Neural progenitor cell (in vitro differentiated cells): ENCODE measurements at regions not wholly inside any gene's neighbourhood (a gene's known extent, or its start where the extent isn't known, plus 50 kb on each side); places are given as distances from the start of the nearest gene placed in this dataset.
A peak's percentile ranks its signal among the peaks of the same experiment; 100 is the strongest.

Experiments used
- DNase-seq: peaks from one replicate; pipeline ENCODE4 v3.0.0-alpha.2; 2016; ENCODE audit warnings: low spot score
- H2AFZ ChIP-seq: fragments of 200-600 bp; sonication (generic); replicated peaks from 2 replicates; pipeline ENCODE4 v1.6.1; 2016; ENCODE audit warnings: antibody characterized with exemption
- H3F3A ChIP-seq: fragments of 200-600 bp; sonication (generic); 2 replicates; pipeline ENCODE4 v1.6.1; 2016; ENCODE audit warnings: antibody characterized with exemption, low read depth
- H3K27ac ChIP-seq: fragments of 200-600 bp; sonication (generic); 2 replicates; pipeline ENCODE4 v1.5.1; 2016; ENCODE audit warnings: mild to moderate bottlenecking
- H3K27me3 ChIP-seq: fragments of 200-600 bp; sonication (generic); 2 replicates; pipeline ENCODE4 v1.6.1; 2016; ENCODE audit warnings: mild to moderate bottlenecking, moderate library complexity
- H3K36me3 ChIP-seq: fragments of 200-600 bp; sonication (generic); 2 replicates; pipeline ENCODE4 v1.5.1; 2016
- H3K4me1 ChIP-seq: fragments of 200-600 bp; sonication (generic); 2 replicates; pipeline ENCODE4 v1.6.1; 2016; ENCODE audit warnings: mixed run types
- H3K4me2 ChIP-seq: fragments of 200-600 bp; sonication (generic); 2 replicates; pipeline ENCODE4 v1.6.1; 2016
- H3K4me3 ChIP-seq: fragments of 200-600 bp; sonication (generic); 2 replicates; pipeline ENCODE4 v1.5.1; 2016
- H3K79me2 ChIP-seq: fragments of 200-600 bp; sonication (generic); 2 replicates; pipeline ENCODE4 v1.6.1; 2016; ENCODE audit warnings: low read depth
- H3K9ac ChIP-seq: fragments of 200-600 bp; sonication (generic); 2 replicates; pipeline ENCODE4 v1.6.1; 2016
- H3K9me3 ChIP-seq: fragments of 200-600 bp; sonication (generic); 2 replicates; pipeline ENCODE4 v1.5.1; 2016; ENCODE audit warnings: low read depth
- H4K20me1 ChIP-seq: fragments of 200-600 bp; sonication (generic); 2 replicates; pipeline ENCODE4 v1.6.1; 2016; ENCODE audit warnings: low read depth
- H3K27ac Mint-ChIP-seq: 3 replicates; pipeline ENCODE4 v1.8.0; 2021; ENCODE audit warnings: mixed read lengths
- H3K27me3 Mint-ChIP-seq: 2 replicates; pipeline ENCODE4 v1.8.0; 2022; ENCODE audit warnings: low read depth, mild to moderate bottlenecking, inconsistent platforms, moderate library complexity, mixed read lengths; ENCODE audit not compliant: insufficient read depth
- H3K36me3 Mint-ChIP-seq: 3 replicates; pipeline ENCODE4 v1.8.0; 2021; ENCODE audit warnings: mixed read lengths
- H3K4me1 Mint-ChIP-seq: 3 replicates; pipeline ENCODE4 v1.8.0; 2021; ENCODE audit warnings: mixed read lengths
- H3K4me3 Mint-ChIP-seq: 3 replicates; pipeline ENCODE4 v1.8.0; 2021; ENCODE audit warnings: mild to moderate bottlenecking, moderate library complexity, mixed read lengths
- H3K9me3 Mint-ChIP-seq: 3 replicates; pipeline ENCODE4 v1.8.0; 2020; ENCODE audit warnings: mixed read lengths
- EZH2 ChIP-seq: fragments of 200-600 bp; sonication (generic); IDR thresholded peaks from 2 replicates; pipeline ENCODE4 v1.6.1; 2017; ENCODE audit warnings: antibody characterized with exemption, mild to moderate bottlenecking, moderate library complexity
- EZH2phosphoT487 ChIP-seq: fragments of 200-600 bp; sonication (generic); IDR thresholded peaks from 2 replicates; pipeline ENCODE4 v1.6.1; 2017; ENCODE audit warnings: antibody characterized with exemption
- TF ChIP-seq, protein P1 (sequence below): fragments of 200-600 bp; sonication (generic); IDR thresholded peaks from 2 replicates; pipeline ENCODE4 v1.5.1; 2017; ENCODE audit warnings: antibody characterized with exemption, mild to moderate bottlenecking

- H3K4me1 Mint-ChIP-seq = peaks cover 12% of the 10 kb centered on the region
- TF ChIP-seq EZH2 = no peak
- TF ChIP-seq EZH2phosphoT487 = peak; percentile 48
- TF ChIP-seq, protein P1, sequence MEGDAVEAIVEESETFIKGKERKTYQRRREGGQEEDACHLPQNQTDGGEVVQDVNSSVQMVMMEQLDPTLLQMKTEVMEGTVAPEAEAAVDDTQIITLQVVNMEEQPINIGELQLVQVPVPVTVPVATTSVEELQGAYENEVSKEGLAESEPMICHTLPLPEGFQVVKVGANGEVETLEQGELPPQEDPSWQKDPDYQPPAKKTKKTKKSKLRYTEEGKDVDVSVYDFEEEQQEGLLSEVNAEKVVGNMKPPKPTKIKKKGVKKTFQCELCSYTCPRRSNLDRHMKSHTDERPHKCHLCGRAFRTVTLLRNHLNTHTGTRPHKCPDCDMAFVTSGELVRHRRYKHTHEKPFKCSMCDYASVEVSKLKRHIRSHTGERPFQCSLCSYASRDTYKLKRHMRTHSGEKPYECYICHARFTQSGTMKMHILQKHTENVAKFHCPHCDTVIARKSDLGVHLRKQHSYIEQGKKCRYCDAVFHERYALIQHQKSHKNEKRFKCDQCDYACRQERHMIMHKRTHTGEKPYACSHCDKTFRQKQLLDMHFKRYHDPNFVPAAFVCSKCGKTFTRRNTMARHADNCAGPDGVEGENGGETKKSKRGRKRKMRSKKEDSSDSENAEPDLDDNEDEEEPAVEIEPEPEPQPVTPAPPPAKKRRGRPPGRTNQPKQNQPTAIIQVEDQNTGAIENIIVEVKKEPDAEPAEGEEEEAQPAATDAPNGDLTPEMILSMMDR = no peak
- peaks cover 2% of the 10 kb centered on the region for H3K36me3 Mint-ChIP-seq
- peak overlapping the region; percentile 98 for H3K27ac ChIP-seq
- H3K27me3 ChIP-seq = no peaks in the 10 kb centered on the region
- H3K27ac Mint-ChIP-seq = no peak overlapping the region
- H3K4me2 ChIP-seq = peak overlapping the region; percentile 65
- H3K9me3 Mint-ChIP-seq = no peaks in the 10 kb centered on the region
- no peaks in the 10 kb centered on the region for H4K20me1 ChIP-seq
- peaks cover 37% of the 10 kb centered on the region for H3K4me1 ChIP-seq
- no peak overlapping the region for H2AFZ ChIP-seq
- peaks cover 24% of the 10 kb centered on the region for H3F3A ChIP-seq
- peaks cover 5% of the 10 kb centered on the region for H3K27me3 Mint-ChIP-seq
- DNase-seq = peak; percentile 91
- H3K9me3 ChIP-seq = no peaks in the 10 kb centered on the region
- H3K4me3 Mint-ChIP-seq = no peak overlapping the region
- H3K36me3 ChIP-seq = no peaks in the 10 kb centered on the region
- no peaks in the 10 kb centered on the region for H3K79me2 ChIP-seq
- no peak overlapping the region for H3K9ac ChIP-seq
- H3K4me3 ChIP-seq = peak overlapping the region; percentile 20
These were observed 143.2 kb downstream of the LHFPL1 start for GRCh38 chrX:112536544-112536943.

DNA sequence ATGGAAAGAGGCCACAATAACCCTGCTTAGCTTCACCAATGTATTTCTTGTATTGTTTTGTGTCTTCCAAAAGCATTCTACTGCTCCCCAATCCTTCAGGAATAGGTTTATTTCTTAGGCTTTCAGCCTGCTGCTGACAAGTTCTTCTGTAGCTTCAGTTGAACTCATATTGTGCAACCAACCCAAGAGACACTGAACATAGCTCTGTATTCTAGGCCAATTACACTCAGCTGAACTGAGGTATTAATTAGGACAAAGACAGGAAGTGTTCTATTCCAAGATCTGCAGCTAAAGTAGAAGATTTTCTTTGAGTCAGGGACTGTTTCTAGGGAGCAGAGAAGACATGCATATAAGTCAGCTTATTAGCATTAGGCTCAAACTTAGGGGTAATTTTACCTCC is 151.8 kb downstream of the LHFPL1 start:
- no peaks in the 10 kb centered on the region for H4K20me1 ChIP-seq
- H3K9me3 ChIP-seq = peaks cover 10% of the 10 kb centered on the region
- no peak overlapping the region for H3K27ac ChIP-seq
- H3K9me3 Mint-ChIP-seq = peaks cover 3% of the 10 kb centered on the region
- H3F3A ChIP-seq = no peaks in the 10 kb centered on the region
- no peaks in the 10 kb centered on the region for H3K36me3 ChIP-seq
- H2AFZ ChIP-seq = no peak overlapping the region
- peaks cover 13% of the 10 kb centered on the region for H3K4me1 ChIP-seq
- H3K4me1 Mint-ChIP-seq = no peaks in the 10 kb centered on the region
- H3K4me3 ChIP-seq = no peak overlapping the region
- no peak overlapping the region for H3K4me3 Mint-ChIP-seq
- no peak overlapping the region for H3K27ac Mint-ChIP-seq
- peaks cover 2% of the 10 kb centered on the region for H3K27me3 Mint-ChIP-seq
- no peak for TF ChIP-seq EZH2
- H3K9ac ChIP-seq = no peak overlapping the region
- no peaks in the 10 kb centered on the region for H3K79me2 ChIP-seq
- H3K36me3 Mint-ChIP-seq = no peaks in the 10 kb centered on the region
- DNase-seq = no peak
- no peaks in the 10 kb centered on the region for H3K27me3 ChIP-seq
- H3K4me2 ChIP-seq = no peak overlapping the region

- H3K4me3 ChIP-seq = no peak overlapping the region
- H3K9me3 ChIP-seq = peaks cover 10% of the 10 kb centered on the region
- no peaks in the 10 kb centered on the region for H3K4me1 Mint-ChIP-seq
- peaks cover 3% of the 10 kb centered on the region for H3K9me3 Mint-ChIP-seq
- no peak overlapping the region for H3K4me3 Mint-ChIP-seq
- H3K36me3 ChIP-seq = no peaks in the 10 kb centered on the region
- H3K27me3 ChIP-seq = no peaks in the 10 kb centered on the region
- no peaks in the 10 kb centered on the region for H3K27me3 Mint-ChIP-seq
- no peaks in the 10 kb centered on the region for H3K36me3 Mint-ChIP-seq
- H3K79me2 ChIP-seq = no peaks in the 10 kb centered on the region
- no peak overlapping the region for H3K27ac Mint-ChIP-seq
- peaks cover 8% of the 10 kb centered on the region for H3K4me1 ChIP-seq
- no peak overlapping the region for H2AFZ ChIP-seq
- H4K20me1 ChIP-seq = no peaks in the 10 kb centered on the region
- no peak overlapping the region for H3K4me2 ChIP-seq
- H3K27ac ChIP-seq = no peak overlapping the region
- H3F3A ChIP-seq = no peaks in the 10 kb centered on the region
- no peak for DNase-seq
- H3K9ac ChIP-seq = no peak overlapping the region
- TF ChIP-seq EZH2 (no peak), EZH2phosphoT487 (no peak)
- TF ChIP-seq, protein P1 = no peak
These were observed 158.1 kb downstream of the LHFPL1 start for GRCh38 chrX:112521676-112522075.

GRCh38 chrX:112520124-112520523 is 159.6 kb downstream of the LHFPL1 start:
- H3K27ac ChIP-seq = no peak overlapping the region
- no peaks in the 10 kb centered on the region for H3K36me3 ChIP-seq
- no peaks in the 10 kb centered on the region for H3K27me3 ChIP-seq
- no peak overlapping the region for H3K4me2 ChIP-seq
- no peaks in the 10 kb centered on the region for H3F3A ChIP-seq
- no peaks in the 10 kb centered on the region for H4K20me1 ChIP-seq
- peaks cover 11% of the 10 kb centered on the region for H3K9me3 ChIP-seq
- DNase-seq = no peak
- no peak overlapping the region for H3K9ac ChIP-seq
- Mint-ChIP-seq H3K27ac (no peak overlapping the region), H3K9me3 (peaks cover 6% of the 10 kb centered on the region), H3K4me3 (no peak overlapping the region), H3K36me3 (no peaks in the 10 kb centered on the region), H3K27me3 (no peaks in the 10 kb centered on the region), H3K4me1 (no peaks in the 10 kb centered on the region)
- H3K4me3 ChIP-seq = no peak overlapping the region
- H3K4me1 ChIP-seq = peaks cover 5% of the 10 kb centered on the region
- TF ChIP-seq, protein P1 = no peak
- H3K79me2 ChIP-seq = no peaks in the 10 kb centered on the region
- no peak overlapping the region for H2AFZ ChIP-seq
